ENCODE measurements at regions not wholly inside any gene's neighbourhood (a gene's known extent, or its start where the extent isn't known, plus 50 kb on each side); places are given as distances from the start of the nearest gene placed in this dataset.

GRCh38 chr1:36722871-36723270, 240.2 kb upstream of the CSF3R start:
- 52 to 59% methylated on average over 5 of the region's 5 CpGs for WGBS, 2 donors
- Histone ChIP-seq H3K36me3 (no peaks in the 10 kb centered on the region), H3K27ac (no peak overlapping the region), H3K27me3 (peaks cover 3 to 50% (median 27%) of the 10 kb centered on the region in 7 donors), H3K4me3 (no peak overlapping the region), H3K4me1 (no peaks in the 10 kb centered on the region), H3K9me3 (no peaks in the 10 kb centered on the region)
- intact Hi-C loops (cut with DNase I) = no loop called here
- ATAC-seq (no peak), DNase-seq (no peak)
- TF ChIP-seq, protein P1, sequence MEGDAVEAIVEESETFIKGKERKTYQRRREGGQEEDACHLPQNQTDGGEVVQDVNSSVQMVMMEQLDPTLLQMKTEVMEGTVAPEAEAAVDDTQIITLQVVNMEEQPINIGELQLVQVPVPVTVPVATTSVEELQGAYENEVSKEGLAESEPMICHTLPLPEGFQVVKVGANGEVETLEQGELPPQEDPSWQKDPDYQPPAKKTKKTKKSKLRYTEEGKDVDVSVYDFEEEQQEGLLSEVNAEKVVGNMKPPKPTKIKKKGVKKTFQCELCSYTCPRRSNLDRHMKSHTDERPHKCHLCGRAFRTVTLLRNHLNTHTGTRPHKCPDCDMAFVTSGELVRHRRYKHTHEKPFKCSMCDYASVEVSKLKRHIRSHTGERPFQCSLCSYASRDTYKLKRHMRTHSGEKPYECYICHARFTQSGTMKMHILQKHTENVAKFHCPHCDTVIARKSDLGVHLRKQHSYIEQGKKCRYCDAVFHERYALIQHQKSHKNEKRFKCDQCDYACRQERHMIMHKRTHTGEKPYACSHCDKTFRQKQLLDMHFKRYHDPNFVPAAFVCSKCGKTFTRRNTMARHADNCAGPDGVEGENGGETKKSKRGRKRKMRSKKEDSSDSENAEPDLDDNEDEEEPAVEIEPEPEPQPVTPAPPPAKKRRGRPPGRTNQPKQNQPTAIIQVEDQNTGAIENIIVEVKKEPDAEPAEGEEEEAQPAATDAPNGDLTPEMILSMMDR (IDR thresholded peaks at IDR 0.05) = no peak

DNA sequence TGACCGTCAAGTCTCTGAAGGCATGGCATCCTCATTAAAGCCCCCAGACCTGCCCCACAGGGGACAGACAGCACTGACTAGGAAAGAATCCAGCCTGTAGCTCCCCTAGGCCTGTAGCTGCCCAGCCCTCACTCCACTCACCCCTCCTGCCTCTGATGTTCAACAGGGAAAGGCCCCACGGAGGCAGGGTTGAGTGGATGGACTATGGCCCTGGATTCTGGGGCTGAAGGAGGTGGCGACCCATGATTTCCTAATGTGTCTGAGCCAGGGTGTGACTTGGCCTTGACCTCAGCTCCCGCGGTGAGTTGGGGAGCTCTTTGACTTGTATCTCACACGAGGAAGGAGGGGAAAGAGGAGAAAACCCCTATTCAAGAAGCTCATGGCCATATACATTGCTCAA, 238.5 kb upstream of the CSF3R start:
- intact Hi-C loops (cut with DNase I) = no loop called here
- H3K4me1 ChIP-seq = no peaks in the 10 kb centered on the region
- H3K36me3 ChIP-seq = no peaks in the 10 kb centered on the region
- H3K9me3 ChIP-seq = no peaks in the 10 kb centered on the region
- no peak for ATAC-seq
- no peak overlapping the region for H3K27ac ChIP-seq
- WGBS, 2 donors = 68 to 71% methylated on average over 6 of the region's 6 CpGs
- no peak overlapping the region for H3K4me3 ChIP-seq
- DNase-seq = no peak
- TF ChIP-seq, protein P1 (IDR thresholded peaks at IDR 0.05) = no peak
- peaks cover 3 to 58% (median 40%) of the 10 kb centered on the region in 7 donors for H3K27me3 ChIP-seq

DNA sequence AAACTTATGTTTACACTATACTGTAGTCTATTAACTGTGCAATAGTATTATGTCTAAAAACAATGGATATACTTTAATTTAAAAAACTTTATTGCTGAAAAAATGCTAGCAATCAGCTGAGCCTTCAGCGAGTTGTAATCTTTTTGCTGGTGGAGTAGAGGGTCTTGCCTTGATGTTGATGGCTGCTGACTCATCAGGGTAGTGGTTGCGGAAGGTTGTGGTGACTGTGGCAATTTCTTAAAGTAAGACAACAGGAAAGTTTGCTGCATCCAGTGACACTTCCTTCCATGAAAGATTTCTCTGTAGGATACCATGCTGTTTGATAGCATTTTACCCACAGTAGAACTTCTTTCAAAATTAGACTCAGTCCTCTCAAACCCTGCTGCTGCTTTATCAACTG, 234.7 kb upstream of the CSF3R start:
- no peak overlapping the region for H3K27ac ChIP-seq
- DNase-seq = no peak
- no peaks in the 10 kb centered on the region for H3K36me3 ChIP-seq
- H3K4me3 ChIP-seq = no peak overlapping the region
- TF ChIP-seq, protein P1 (IDR thresholded peaks at IDR 0.05) = no peak
- no peaks in the 10 kb centered on the region for H3K9me3 ChIP-seq
- ATAC-seq = no peak
- no peaks in the 10 kb centered on the region for H3K4me1 ChIP-seq
- peaks cover 3 to 74% (median 50%) of the 10 kb centered on the region in 7 donors for H3K27me3 ChIP-seq
- intact Hi-C loops (cut with DNase I) = no loop called here
- 75 to 81% methylated on average over 2 of the region's 2 CpGs for WGBS, 2 donors

- Histone ChIP-seq H3K9me3 (no peaks in the 10 kb centered on the region), H3K27ac (no peak overlapping the region), H3K4me1 (no peaks in the 10 kb centered on the region), H3K4me3 (no peak overlapping the region), H3K27me3 (peaks cover 0 to 73% (median 50%) of the 10 kb centered on the region in 7 donors), H3K36me3 (no peaks in the 10 kb centered on the region)
- TF ChIP-seq, protein P1 (IDR thresholded peaks at IDR 0.05) = no peak
- ATAC-seq (no peak), DNase-seq (no peak)
- 72 to 86% methylated on average over 2 of the region's 2 CpGs for WGBS, 2 donors
- intact Hi-C loops (cut with DNase I) = no loop called here
These were observed 233.1 kb upstream of the CSF3R start for GRCh38 chr1:36715797-36716196.
